ENCODE measurements at regions not wholly inside any gene's neighbourhood (a gene's known extent, or its start where the extent isn't known, plus 50 kb on each side); places are given as distances from the start of the nearest gene placed in this dataset.

DNA sequence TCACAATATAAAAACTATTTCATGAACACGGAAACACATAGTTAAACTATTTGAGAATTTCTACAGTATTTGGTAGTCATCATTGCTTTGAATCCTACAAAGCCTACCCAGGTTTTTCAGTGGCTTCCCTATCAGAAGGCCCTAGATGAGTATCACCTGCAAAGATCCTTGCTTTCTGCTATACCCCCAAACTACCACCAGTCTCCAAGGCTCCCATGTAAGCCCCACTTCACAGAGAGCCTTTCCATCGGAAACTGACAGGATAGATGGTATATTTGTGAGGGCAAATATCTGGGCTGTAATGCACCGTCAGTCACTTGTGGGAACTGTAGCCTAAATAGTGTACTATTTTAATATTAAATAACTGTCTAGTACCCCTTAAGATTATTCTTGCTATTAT is 674.3 kb downstream of the BRINP3 start:
- TF ChIP-seq EZH2 (IDR thresholded peaks at IDR 0.05; ENCODE audit: low read depth): no peak
- TF ChIP-seq CTCF (conservative IDR thresholded peaks at IDR 0.05): no peak

Measured in PC-9 (cell line).